ENCODE measurements at regions not wholly inside any gene's neighbourhood (a gene's known extent, or its start where the extent isn't known, plus 50 kb on each side); places are given as distances from the start of the nearest gene placed in this dataset.

DNA sequence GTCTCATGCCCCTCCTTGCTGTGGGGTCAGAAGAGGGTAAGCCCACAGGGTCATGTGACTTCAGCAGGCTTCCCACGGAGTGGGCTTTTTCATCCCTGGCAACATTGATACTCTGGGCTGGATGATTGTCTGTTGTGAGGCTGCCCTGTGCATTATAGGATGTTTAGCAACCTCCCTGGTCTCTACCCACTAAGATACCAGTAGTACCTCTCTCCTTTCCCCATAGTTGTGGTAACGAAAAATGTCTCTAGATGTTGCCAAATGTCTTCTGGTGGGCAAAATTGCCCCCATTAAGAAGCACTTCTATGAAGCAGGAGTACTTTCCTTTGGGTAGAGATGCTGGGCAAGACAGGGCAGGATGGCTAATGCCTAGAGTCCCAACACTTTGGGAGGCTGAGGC, 232.5 kb upstream of the ZNF217 start:
- TF ChIP-seq, protein P1, sequence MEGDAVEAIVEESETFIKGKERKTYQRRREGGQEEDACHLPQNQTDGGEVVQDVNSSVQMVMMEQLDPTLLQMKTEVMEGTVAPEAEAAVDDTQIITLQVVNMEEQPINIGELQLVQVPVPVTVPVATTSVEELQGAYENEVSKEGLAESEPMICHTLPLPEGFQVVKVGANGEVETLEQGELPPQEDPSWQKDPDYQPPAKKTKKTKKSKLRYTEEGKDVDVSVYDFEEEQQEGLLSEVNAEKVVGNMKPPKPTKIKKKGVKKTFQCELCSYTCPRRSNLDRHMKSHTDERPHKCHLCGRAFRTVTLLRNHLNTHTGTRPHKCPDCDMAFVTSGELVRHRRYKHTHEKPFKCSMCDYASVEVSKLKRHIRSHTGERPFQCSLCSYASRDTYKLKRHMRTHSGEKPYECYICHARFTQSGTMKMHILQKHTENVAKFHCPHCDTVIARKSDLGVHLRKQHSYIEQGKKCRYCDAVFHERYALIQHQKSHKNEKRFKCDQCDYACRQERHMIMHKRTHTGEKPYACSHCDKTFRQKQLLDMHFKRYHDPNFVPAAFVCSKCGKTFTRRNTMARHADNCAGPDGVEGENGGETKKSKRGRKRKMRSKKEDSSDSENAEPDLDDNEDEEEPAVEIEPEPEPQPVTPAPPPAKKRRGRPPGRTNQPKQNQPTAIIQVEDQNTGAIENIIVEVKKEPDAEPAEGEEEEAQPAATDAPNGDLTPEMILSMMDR (IDR thresholded peaks at IDR 0.05; ENCODE audit: insufficient read depth, low read length, poor library complexity, severe bottlenecking) = no peak
- no peak for TF ChIP-seq EZH2phosphoT487 (conservative IDR thresholded peaks at IDR 0.05; ENCODE audit: low read length)

Data from SU-DHL-6 (cell line).